GM12878 (cell line): ENCODE measurements at regions not wholly inside any gene's neighbourhood (a gene's known extent, or its start where the extent isn't known, plus 50 kb on each side); places are given as distances from the start of the nearest gene placed in this dataset.

Source experiments
- ATAC-seq: fragments of 200-7000 bp; cut with Tn5 transposase; 3 replicates; pipeline ENCODE4 v1.9.1; 2020; ENCODE audit warnings: mild to moderate bottlenecking, moderate library complexity
- BruUV-seq: library from RNA; stranded (reverse); fragments of 400-500 nt; replicated peaks from 2 replicates; lab custom pipeline; 2021; lab: Mats Ljungman, UMichigan
- CTCF ChIA-PET: fragments of 300-600 bp; sonication (Branson Sonifier 250); formaldehyde crosslinking; extraction: SDS; loops from one replicate; lab custom pipeline; 2021; ENCODE audit warnings: inconsistent platforms; lab: Yijun Ruan, JAX
- POLR2A ChIA-PET: fragments of 350-600 bp; formaldehyde crosslinking; extraction: SDS; loops from one replicate; lab custom pipeline; 2021; ENCODE audit warnings: inconsistent platforms; lab: Charles Lee
- RAD21 ChIA-PET: fragments of 300-600 bp; sonication (Branson Sonifier 250); formaldehyde crosslinking; loops from one replicate; lab custom pipeline; 2023; ENCODE audit warnings: antibody characterized with exemption; ENCODE audit not compliant: unreplicated experiment; lab: Charles Lee
- SMC1A ChIA-PET: fragments of 300-600 bp; sonication (Branson Sonifier 250); formaldehyde crosslinking; loops from one replicate; lab custom pipeline; 2023; ENCODE audit not compliant: unreplicated experiment, uncharacterized antibody; lab: Charles Lee
- DNase-seq: peaks from one replicate; pipeline ENCODE4 v3.0.0-alpha.2; 2011; ENCODE audit warnings: low read depth, low spot score
- FAIRE-seq: peaks from 3 replicates; lab custom pipeline; 2011; peaks lifted over from hg19 to GRCh38; lab: Jason Lieb, UNC
- H2AFZ ChIP-seq: 2 replicates; pipeline ENCODE4 v1.6.0; 2011; ENCODE audit warnings: low read depth, low read length, control low read depth; ENCODE audit not compliant: control insufficient read depth
- H3K27ac ChIP-seq: 2 replicates; pipeline ENCODE4 v1.5.1; 2011; ENCODE audit warnings: control low read depth; ENCODE audit not compliant: control insufficient read depth, insufficient read depth
- H3K27me3 ChIP-seq, 2 experiments: replicated peaks in 1 of 2; 2 replicates each; pipeline versions ENCODE4 v1.6.0 to v1.6.1; 2011; ENCODE audit warnings: low read length in 1 of 2; ENCODE audit not compliant: control insufficient read depth in 2 of 2, insufficient read depth in 2 of 2
- H3K36me3 ChIP-seq, 2 experiments: 2 replicates each; pipeline ENCODE4 v1.5.1; 2011; ENCODE audit warnings: low read length in 1 of 2; ENCODE audit not compliant: control insufficient read depth in 2 of 2, insufficient read depth in 2 of 2
- H3K4me1 ChIP-seq: 2 replicates; pipeline ENCODE4 v1.6.1; 2011; ENCODE audit warnings: mild to moderate bottlenecking, low read length, moderate library complexity, mixed read lengths; ENCODE audit not compliant: control insufficient read depth, insufficient read depth
- H3K4me2 ChIP-seq: 2 replicates; pipeline ENCODE4 v1.6.0; 2011; ENCODE audit warnings: control low read depth; ENCODE audit not compliant: control insufficient read depth, insufficient read depth
- H3K4me3 ChIP-seq: fragments of 200-600 bp; sonication (generic); 2 replicates; pipeline ENCODE4 v1.5.1; 2016
- H3K79me2 ChIP-seq: 2 replicates; pipeline ENCODE4 v1.6.0; 2011; ENCODE audit warnings: low read length; ENCODE audit not compliant: control insufficient read depth, insufficient read depth
- H3K9ac ChIP-seq: 2 replicates; pipeline ENCODE4 v1.8.0; 2011; ENCODE audit warnings: low read length, control low read depth, mixed read lengths; ENCODE audit not compliant: control insufficient read depth, insufficient read depth
- H3K9me3 ChIP-seq: replicated peaks from 3 replicates; pipeline ENCODE4 v1.5.1; 2011; ENCODE audit warnings: mild to moderate bottlenecking, low read length; ENCODE audit not compliant: control insufficient read depth, insufficient read depth
- H4K20me1 ChIP-seq: 2 replicates; pipeline ENCODE4 v1.6.0; 2011; ENCODE audit not compliant: control insufficient read depth, insufficient read depth
- ASH2L ChIP-seq: fragments of 300-600, 200-600 bp; sonication (generic); IDR thresholded peaks from 2 replicates; pipeline ENCODE4 v1.6.1; 2017; ENCODE audit warnings: low read depth, mild to moderate bottlenecking, borderline replicate concordance
- BCLAF1 ChIP-seq: fragments of 450-650 bp; IDR thresholded peaks from 2 replicates; pipeline ENCODE4 v1.6.1; 2017; ENCODE audit warnings: antibody characterized with exemption, mild to moderate bottlenecking, moderate library complexity
- CBX5 ChIP-seq: sonication (generic); IDR thresholded peaks from 2 replicates; pipeline ENCODE4 v1.6.1; 2016; ENCODE audit warnings: low read depth, moderate library complexity, mild to moderate bottlenecking, inconsistent platforms
- CHD4 ChIP-seq: fragments of 200-600 bp; sonication (generic); IDR thresholded peaks from 2 replicates; pipeline ENCODE4 v1.6.1; 2016; ENCODE audit warnings: mild to moderate bottlenecking
- GABPA ChIP-seq: IDR thresholded peaks from 2 replicates; pipeline ENCODE4 v1.6.1; 2014; ENCODE audit warnings: antibody characterized with exemption, low read depth, mild to moderate bottlenecking, inconsistent platforms
- JUND ChIP-seq: IDR thresholded peaks from 2 replicates; pipeline ENCODE4 v1.6.1; 2012; ENCODE audit warnings: low read depth, mild to moderate bottlenecking, low read length, improper control_type of control experiment, moderate library complexity
- LARP7 ChIP-seq: fragments of 450-650 bp; IDR thresholded peaks from 2 replicates; pipeline ENCODE4 v1.6.1; 2017; ENCODE audit warnings: mild to moderate bottlenecking
- MXI1 ChIP-seq: fragments of 150-350 bp; IDR thresholded peaks from 2 replicates; pipeline ENCODE4 v1.6.1; 2011; ENCODE audit warnings: low read depth, mild to moderate bottlenecking, inconsistent platforms, low read length, improper control_type of control experiment
- NFXL1 ChIP-seq: fragments of 450-650 bp; IDR thresholded peaks from 2 replicates; pipeline ENCODE4 v1.6.1; 2017; ENCODE audit warnings: antibody characterized with exemption, mild to moderate bottlenecking, borderline replicate concordance
- NR2F1 ChIP-seq: fragments of 450-650 bp; conservative IDR thresholded peaks from 2 replicates; pipeline ENCODE4 v1.6.1; 2017; ENCODE audit warnings: mild to moderate bottlenecking
- RAD21 ChIP-seq: IDR thresholded peaks from 2 replicates; pipeline ENCODE4 v1.6.1; 2011; ENCODE audit warnings: mild to moderate bottlenecking, low read depth, low read length, moderate library complexity; ENCODE audit not compliant: insufficient read depth
- RAD51 ChIP-seq: fragments of 450-650 bp; IDR thresholded peaks from 2 replicates; pipeline ENCODE4 v1.6.1; 2016; ENCODE audit warnings: moderate library complexity, mild to moderate bottlenecking, inconsistent platforms
- YY1 ChIP-seq: IDR thresholded peaks from 2 replicates; pipeline ENCODE4 v1.6.1; 2011; ENCODE audit warnings: low read depth, mild to moderate bottlenecking, low read length
- ZBED1 ChIP-seq: IDR thresholded peaks from 2 replicates; pipeline ENCODE4 v1.6.1; 2016; ENCODE audit warnings: borderline replicate concordance
- WGBS: methylation state at CpG from one replicate; pipeline ENCODE4 v1.1.6; 2016; ENCODE audit warnings: low lambda C conversion rate; ENCODE audit not compliant: insufficient replicate concordance, insufficient coverage; ENCODE audit errors: missing lambda C conversion rate; 5-methylcytosine and 5-hydroxymethylcytosine counted together
- in situ Hi-C: fragments of 300-500 bp; cut with MboI; formaldehyde crosslinking; loops from 9 replicates; pipeline ENCODE4 v1.14.3; 2018; ENCODE audit warnings: mixed read lengths
- intact Hi-C: fragments of 100-400 bp; cut with micrococcal nuclease; formaldehyde crosslinking; loops from one replicate; pipeline ENCODE4 v1.14.2; 2022; ENCODE audit not compliant: unreplicated experiment
- TF ChIP-seq, protein P1 (sequence below): IDR thresholded peaks from 2 replicates; pipeline ENCODE4 v1.6.1; 2012; ENCODE audit warnings: low read depth, low read length, improper control_type of control experiment

- TF ChIP-seq, protein P1, sequence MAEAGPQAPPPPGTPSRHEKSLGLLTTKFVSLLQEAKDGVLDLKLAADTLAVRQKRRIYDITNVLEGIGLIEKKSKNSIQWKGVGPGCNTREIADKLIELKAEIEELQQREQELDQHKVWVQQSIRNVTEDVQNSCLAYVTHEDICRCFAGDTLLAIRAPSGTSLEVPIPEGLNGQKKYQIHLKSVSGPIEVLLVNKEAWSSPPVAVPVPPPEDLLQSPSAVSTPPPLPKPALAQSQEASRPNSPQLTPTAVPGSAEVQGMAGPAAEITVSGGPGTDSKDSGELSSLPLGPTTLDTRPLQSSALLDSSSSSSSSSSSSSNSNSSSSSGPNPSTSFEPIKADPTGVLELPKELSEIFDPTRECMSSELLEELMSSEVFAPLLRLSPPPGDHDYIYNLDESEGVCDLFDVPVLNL = no peak
- TF ChIP-seq NR2F1 (no peak), GABPA (no peak), CHD4 (no peak), MXI1 (no peak), BCLAF1 (no peak)
Observed at GRCh38 chr6:21947731-21948386, 349.0 kb downstream of the PRL start (continued).

GRCh38 chr6:21949211-21949801 is 347.5 kb downstream of the PRL start:
- no peak overlapping the region for H3K27ac ChIP-seq
- no peak overlapping the region for H3K4me3 ChIP-seq
- BruUV-seq = no TSS peak
- FAIRE-seq = no peak
- no peaks in the 10 kb centered on the region; the same call in 2 of the 3 replicates for H3K9me3 ChIP-seq
- no peak for DNase-seq
- ChIA-PET CTCF (no interaction called here), RAD21 (no interaction called here), POLR2A (no interaction called here), SMC1A (no interaction called here)
- no peak overlapping the region for H3K9ac ChIP-seq
- ATAC-seq = no peak
- intact Hi-C loops (no loop called here), in situ Hi-C loops (loop anchor here (25.0 kb wide), 1 partner anchor 1387 kb away; no protein-coding TSS in a partner anchor)
- no peaks in the 10 kb centered on the region for H3K27me3 ChIP-seq
- H3K4me2 ChIP-seq = no peak overlapping the region
- WGBS = 16% methylated on average over 3 of the region's 3 CpGs
- no peak overlapping the region; the same call in 1 of the 2 replicates for H2AFZ ChIP-seq
- TF ChIP-seq YY1 = no peak
- no peak for TF ChIP-seq NFXL1
- TF ChIP-seq JUND = no peak
- TF ChIP-seq LARP7 = no peak
- no peak for TF ChIP-seq RAD51
- no peak for TF ChIP-seq CBX5
- TF ChIP-seq ASH2L = no peak
- TF ChIP-seq ZBED1 = no peak
- no peak for TF ChIP-seq RAD21
- no peaks in the 10 kb centered on the region for H4K20me1 ChIP-seq
- H3K4me1 ChIP-seq = peaks cover 11% of the 10 kb centered on the region
- H3K36me3 ChIP-seq = no peaks in the 10 kb centered on the region
- H3K79me2 ChIP-seq = no peaks in the 10 kb centered on the region
